Tibial nerve (tissue), 3 donors: ENCODE measurements at regions not wholly inside any gene's neighbourhood (a gene's known extent, or its start where the extent isn't known, plus 50 kb on each side); places are given as distances from the start of the nearest gene placed in this dataset.

Source experiments
- POLR2A ChIP-seq, 2 donors: fragments of 450-650 bp; IDR thresholded peaks; one replicate each; pipeline ENCODE4 v1.6.1; 2017; ENCODE audit warnings: antibody characterized with exemption in 2 of 2, mild to moderate bottlenecking in 2 of 2, moderate library complexity in 2 of 2
- TF ChIP-seq, protein P1 (sequence below), 5 experiments: fragments of 200-600 bp in 3 of 5; fragments of 450-650 bp in 2 of 5; sonication (generic) in 3 of 5; IDR thresholded peaks; one replicate each; pipeline ENCODE4 v1.5.1; 2016 to 2019; ENCODE audit warnings: antibody characterized with exemption in 5 of 5, mild to moderate bottlenecking in 3 of 5, moderate library complexity in 2 of 5

DNA sequence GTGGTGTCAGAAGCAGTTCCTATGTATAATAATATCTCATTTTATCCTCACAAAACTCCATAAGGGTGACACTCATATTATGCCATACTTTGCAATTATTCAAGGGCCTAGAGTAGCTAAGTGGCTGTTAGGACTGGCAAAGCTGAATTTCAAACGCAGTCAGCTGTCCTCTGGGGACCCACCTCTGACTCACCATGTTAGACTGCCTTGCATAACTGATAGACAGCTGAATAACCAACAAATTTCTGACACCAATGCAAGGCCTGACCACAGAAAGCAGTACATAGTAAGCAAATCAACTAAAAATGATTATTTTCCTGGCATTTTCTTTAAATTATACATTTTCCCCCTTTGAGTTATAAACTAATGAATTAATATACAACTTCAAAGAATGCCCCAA lies 251.6 kb upstream of the PTGER4 start:
- TF ChIP-seq POLR2A (IDR thresholded peaks at IDR 0.05) = no peak
- TF ChIP-seq, protein P1, sequence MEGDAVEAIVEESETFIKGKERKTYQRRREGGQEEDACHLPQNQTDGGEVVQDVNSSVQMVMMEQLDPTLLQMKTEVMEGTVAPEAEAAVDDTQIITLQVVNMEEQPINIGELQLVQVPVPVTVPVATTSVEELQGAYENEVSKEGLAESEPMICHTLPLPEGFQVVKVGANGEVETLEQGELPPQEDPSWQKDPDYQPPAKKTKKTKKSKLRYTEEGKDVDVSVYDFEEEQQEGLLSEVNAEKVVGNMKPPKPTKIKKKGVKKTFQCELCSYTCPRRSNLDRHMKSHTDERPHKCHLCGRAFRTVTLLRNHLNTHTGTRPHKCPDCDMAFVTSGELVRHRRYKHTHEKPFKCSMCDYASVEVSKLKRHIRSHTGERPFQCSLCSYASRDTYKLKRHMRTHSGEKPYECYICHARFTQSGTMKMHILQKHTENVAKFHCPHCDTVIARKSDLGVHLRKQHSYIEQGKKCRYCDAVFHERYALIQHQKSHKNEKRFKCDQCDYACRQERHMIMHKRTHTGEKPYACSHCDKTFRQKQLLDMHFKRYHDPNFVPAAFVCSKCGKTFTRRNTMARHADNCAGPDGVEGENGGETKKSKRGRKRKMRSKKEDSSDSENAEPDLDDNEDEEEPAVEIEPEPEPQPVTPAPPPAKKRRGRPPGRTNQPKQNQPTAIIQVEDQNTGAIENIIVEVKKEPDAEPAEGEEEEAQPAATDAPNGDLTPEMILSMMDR (IDR thresholded peaks at IDR 0.05) = no peak
